ENCODE measurements at regions not wholly inside any gene's neighbourhood (a gene's known extent, or its start where the extent isn't known, plus 50 kb on each side); places are given as distances from the start of the nearest gene placed in this dataset.

DNA sequence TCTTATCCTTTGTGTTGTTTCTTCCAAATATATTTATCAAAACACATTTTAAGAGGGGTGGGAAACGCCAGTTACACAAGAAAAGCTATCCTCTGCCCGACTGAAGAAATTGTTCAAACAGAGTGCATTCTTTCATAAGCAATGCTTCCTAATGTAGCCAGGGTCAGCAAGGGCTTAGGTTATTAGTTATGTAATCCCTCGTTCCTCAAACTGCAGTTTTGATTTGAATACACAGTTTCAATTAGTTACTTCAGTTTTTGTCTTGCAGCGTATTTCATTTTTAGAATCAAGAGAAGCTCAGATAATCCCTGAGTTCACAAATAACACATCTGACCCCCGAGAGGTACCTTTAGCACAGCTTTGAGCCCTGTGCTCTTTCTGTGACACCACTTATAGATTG is 141.7 kb upstream of the NRIP1 start:
- TF ChIP-seq KDM5B (IDR thresholded peaks at IDR 0.05; ENCODE audit: insufficient replicate concordance, low read depth, low read length) = no peak
- TF ChIP-seq, protein P1, sequence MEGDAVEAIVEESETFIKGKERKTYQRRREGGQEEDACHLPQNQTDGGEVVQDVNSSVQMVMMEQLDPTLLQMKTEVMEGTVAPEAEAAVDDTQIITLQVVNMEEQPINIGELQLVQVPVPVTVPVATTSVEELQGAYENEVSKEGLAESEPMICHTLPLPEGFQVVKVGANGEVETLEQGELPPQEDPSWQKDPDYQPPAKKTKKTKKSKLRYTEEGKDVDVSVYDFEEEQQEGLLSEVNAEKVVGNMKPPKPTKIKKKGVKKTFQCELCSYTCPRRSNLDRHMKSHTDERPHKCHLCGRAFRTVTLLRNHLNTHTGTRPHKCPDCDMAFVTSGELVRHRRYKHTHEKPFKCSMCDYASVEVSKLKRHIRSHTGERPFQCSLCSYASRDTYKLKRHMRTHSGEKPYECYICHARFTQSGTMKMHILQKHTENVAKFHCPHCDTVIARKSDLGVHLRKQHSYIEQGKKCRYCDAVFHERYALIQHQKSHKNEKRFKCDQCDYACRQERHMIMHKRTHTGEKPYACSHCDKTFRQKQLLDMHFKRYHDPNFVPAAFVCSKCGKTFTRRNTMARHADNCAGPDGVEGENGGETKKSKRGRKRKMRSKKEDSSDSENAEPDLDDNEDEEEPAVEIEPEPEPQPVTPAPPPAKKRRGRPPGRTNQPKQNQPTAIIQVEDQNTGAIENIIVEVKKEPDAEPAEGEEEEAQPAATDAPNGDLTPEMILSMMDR (IDR thresholded peaks at IDR 0.05 in 2 of 3, conservative IDR thresholded peaks at IDR 0.05 in 1 of 3; ENCODE audit: insufficient read depth in 2 of 3, low read depth in 1 of 3, low read length in 3 of 3) = no peak
- TF ChIP-seq RCOR1 (IDR thresholded peaks at IDR 0.05; ENCODE audit: borderline replicate concordance in 1 of 2, low read depth in 2 of 2, low read length in 2 of 2) = no peak
- TF ChIP-seq ZNF143 (CRISPR knock-in tag; IDR thresholded peaks at IDR 0.05) = no peak
- no peak for TF ChIP-seq POLR2A (conservative IDR thresholded peaks at IDR 0.05)
- TF ChIP-seq CEBPZ (IDR thresholded peaks at IDR 0.05; ENCODE audit: borderline replicate concordance, low read depth, low read length) = no peak
- no peak for TF ChIP-seq POLR2AphosphoS5 (IDR thresholded peaks at IDR 0.05; ENCODE audit: control insufficient read depth, insufficient read depth, low read depth, low read length)
